HG02852 (cell line): ENCODE measurements at regions not wholly inside any gene's neighbourhood (a gene's known extent, or its start where the extent isn't known, plus 50 kb on each side); places are given as distances from the start of the nearest gene placed in this dataset.

Source experiments
- ATAC-seq: cut with Tn5 transposase; IDR thresholded peaks from one replicate; pipeline ENCODE4 v1.9.1; 2021; ENCODE audit warnings: mild to moderate bottlenecking, moderate library complexity; ENCODE audit not compliant: unreplicated experiment

GRCh38 chr2:174669336-174669735 lies 71.7 kb upstream of the WIPF1 start:
- ATAC-seq: no peak

GRCh38 chr2:174668075-174668474 lies 70.5 kb upstream of the WIPF1 start:
- no peak for ATAC-seq

- ATAC-seq: no peak
Measured at GRCh38 chr2:174667250-174667860, 69.8 kb upstream of the WIPF1 start.

GRCh38 chr2:174666845-174667244 lies 69.2 kb upstream of the WIPF1 start:
- no peak for ATAC-seq

GRCh38 chr2:174666312-174666711 lies 68.7 kb upstream of the WIPF1 start:
- ATAC-seq: no peak

GRCh38 chr2:174664084-174664759 lies 66.6 kb upstream of the WIPF1 start:
- ATAC-seq: no peak

GRCh38 chr2:174663550-174663949 lies 65.9 kb upstream of the WIPF1 start:
- no peak for ATAC-seq

GRCh38 chr2:174662859-174663258 lies 65.3 kb upstream of the WIPF1 start:
- no peak for ATAC-seq

- no peak for ATAC-seq
Measured at GRCh38 chr2:174662459-174662858, 64.9 kb upstream of the WIPF1 start.

- no peak for ATAC-seq
Measured at GRCh38 chr2:174660984-174661675, 63.5 kb upstream of the WIPF1 start.

GRCh38 chr2:174659069-174659900 lies 61.7 kb upstream of the WIPF1 start:
- peak; percentile 73 for ATAC-seq

- ATAC-seq: no peak
Measured at GRCh38 chr2:174656676-174657176, 59.1 kb upstream of the WIPF1 start.

- no peak for ATAC-seq
Measured at GRCh38 chr2:174656035-174656434, 58.4 kb upstream of the WIPF1 start.

GRCh38 chr2:174654419-174654941 lies 56.9 kb upstream of the WIPF1 start:
- ATAC-seq: no peak

GRCh38 chr2:174648896-174649295 lies 51.3 kb upstream of the WIPF1 start:
- ATAC-seq: no peak
